Smooth muscle cell of the brain vasculature (primary cell): ENCODE measurements at regions not wholly inside any gene's neighbourhood (a gene's known extent, or its start where the extent isn't known, plus 50 kb on each side); places are given as distances from the start of the nearest gene placed in this dataset.
"Not testable (repeated sequence)": the region's sequence is repeated elsewhere in the genome, so short reads cannot be mapped to it uniquely, and the experiment has no call there.

Experiments
- DNase-seq: peaks from one replicate; pipeline ENCODE4 v3.0.0-alpha.2; 2012; ENCODE audit warnings: low read depth, low spot score

GRCh38 chr14:44785096-44785495 lies 176.7 kb downstream of the KLHL28 start:
- no peak for DNase-seq

DNA sequence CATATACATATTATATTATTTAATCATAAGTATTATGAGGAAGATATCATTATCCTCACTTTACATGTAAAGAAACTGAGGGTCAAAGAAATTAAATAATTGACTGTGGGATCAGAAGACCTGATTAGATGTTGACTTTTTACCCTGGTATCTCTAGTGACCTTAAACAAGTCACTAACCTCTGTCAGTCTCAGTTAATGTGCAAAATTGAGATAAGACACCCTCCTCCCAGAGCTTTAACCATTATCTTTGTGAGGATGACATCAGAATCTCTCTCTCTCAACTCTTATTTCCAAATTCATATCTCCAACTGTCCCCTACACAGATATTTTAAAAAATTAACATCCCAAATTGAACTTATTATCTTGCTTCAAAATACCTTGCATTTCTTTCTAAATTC lies 177.8 kb downstream of the KLHL28 start:
- no peak for DNase-seq

DNA sequence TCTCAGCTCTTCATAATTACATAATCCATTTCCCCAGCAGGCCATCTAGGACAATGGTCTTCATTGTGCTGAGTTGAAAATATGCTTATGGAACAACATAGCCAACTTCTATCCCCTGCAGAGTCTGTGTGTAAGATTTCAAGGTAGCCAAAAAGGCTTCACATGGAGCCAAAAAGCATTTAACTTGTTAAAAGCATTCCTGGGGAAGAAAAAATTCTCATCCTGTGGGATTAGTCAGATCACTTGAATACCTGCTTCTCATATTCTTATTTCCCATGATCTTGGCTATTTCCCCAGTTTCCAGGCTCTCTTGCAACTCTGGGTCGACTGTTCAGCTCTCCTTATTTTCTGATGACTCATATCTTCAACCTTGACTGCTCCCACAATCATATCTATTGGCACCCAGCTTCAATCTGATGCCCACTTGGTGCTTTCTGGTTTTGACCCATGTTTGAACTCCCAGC lies 178.9 kb downstream of the KLHL28 start:
- DNase-seq, result no peak

DNA sequence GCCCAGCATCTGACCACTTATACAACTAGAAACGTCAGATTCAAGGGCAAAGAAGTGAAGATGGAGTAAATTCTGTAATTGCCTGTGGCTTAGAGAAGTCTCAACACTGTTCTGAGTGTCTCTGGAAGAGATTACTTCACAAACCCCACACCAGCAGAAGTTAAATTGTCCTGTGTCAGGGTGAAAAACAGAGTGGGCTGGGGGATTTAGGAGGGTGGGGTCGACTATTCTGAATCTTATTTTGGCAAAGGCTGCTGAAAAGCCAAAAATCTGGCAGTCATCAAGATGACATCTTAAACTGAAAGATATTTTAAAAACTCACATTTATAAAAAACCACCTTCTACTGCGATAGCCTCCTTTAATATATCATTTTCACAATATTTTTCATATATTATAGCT lies 180.8 kb downstream of the KLHL28 start:
- no peak for DNase-seq

DNA sequence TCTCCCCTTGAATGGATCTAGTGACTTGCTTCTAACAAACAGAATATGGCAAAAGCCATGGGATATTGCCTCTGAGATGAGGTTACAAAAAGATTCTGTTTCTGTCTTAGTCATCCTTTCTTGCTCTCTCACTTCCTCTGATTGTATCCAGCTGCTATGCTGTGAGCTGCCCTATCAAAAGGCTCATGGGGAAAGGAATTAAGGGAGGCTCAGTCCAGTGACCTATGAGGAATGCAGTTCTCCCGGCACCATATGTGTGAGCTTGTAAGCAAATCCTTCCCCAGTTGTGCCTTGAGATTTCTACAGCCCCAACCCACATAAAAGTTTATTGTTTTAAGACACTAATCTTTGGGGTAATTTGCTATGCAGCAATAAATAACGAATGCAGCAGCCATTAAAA lies 183.1 kb downstream of the KLHL28 start:
- DNase-seq, result no peak

GRCh38 chr14:44777584-44777983 lies 184.2 kb downstream of the KLHL28 start:
- no peak for DNase-seq

GRCh38 chr14:44775248-44775647 lies 186.5 kb downstream of the KLHL28 start:
- no peak for DNase-seq

- DNase-seq, result no peak
Measured at GRCh38 chr14:44774396-44774795, 187.4 kb downstream of the KLHL28 start.

GRCh38 chr14:44771496-44771895 lies 190.3 kb downstream of the KLHL28 start:
- no peak for DNase-seq

DNA sequence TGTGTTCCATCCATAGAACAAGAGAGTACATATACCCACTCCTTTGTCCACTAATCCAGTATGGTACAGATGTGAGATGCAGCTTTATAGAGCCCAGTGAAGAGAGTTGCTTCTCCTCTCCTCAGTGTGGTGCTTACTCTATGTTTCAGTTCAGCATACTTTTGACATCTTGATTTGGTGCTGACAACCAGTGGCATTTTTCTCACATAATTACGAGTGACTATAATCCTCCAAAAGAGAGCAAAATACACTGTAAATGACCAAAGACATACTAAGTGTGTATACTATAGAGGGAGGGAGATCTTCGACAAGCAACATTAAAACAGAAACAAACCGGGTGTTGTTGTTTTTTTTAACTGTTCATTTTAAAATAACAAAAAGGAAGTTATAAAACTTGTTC lies 191.5 kb downstream of the KLHL28 start:
- no peak for DNase-seq

DNA sequence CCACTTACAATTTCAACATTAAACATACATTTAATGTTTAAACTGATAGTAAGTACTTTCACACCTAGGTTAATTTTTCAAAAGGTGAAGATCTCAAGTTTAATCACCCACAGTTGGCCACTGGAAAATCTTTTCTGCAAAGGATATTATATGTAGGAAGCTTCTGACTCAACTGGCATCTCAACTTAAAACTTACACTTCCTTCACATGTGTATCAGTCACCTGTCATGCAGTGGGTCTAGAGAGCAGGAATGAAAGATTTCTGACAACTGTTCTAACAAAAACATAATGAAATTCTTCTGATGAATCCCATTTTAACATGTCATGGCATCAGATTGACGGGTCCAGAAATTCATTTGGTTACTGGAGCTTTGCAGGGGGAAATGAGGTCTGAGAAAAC lies 192.8 kb downstream of the KLHL28 start:
- DNase-seq, result no peak

DNA sequence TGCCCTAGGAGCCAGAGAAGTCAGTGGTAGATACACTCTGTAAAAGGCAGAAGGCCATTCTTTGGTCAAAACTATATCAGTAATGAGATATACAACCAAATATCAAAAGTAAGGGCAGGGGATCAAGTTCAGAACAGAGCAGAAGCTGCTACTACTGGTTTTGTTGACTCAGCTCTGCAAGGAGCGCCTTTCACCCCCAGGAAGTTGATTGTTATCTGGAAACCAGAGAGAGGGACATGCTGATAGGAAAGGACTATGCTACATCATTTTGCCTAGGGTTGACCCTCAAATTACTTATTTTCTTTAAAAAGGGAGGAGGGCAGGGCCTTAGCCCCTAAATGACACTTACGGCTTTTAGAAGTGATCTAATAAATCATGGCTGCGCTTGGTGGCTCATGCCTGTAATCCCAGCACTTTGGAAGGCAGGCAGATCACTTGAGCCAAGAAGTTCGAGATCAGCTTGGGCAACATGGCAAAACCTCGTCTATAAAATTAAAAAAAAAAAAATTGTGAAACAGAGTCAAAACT lies 194.0 kb downstream of the KLHL28 start:
- DNase-seq, result no peak

DNA sequence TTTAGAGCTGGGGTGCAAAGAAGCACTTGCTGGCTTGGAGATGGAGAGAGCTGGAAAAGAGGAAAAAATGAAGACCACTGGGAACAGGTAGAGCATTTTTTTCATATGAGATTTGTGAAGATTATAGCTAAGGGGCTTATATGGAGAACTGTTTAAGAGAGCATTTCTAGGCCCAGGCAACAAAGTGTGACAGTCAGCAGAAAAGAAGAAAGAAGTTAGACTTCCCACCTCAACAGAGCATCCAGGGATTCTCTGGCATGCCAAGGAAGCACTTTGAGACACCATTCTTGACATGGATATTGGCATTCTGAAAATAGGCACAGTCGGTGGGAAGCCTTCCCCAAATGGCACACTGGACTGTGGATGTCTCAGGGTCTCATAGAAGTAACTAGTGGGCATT lies 195.5 kb downstream of the KLHL28 start:
- DNase-seq, result no peak

GRCh38 chr14:44763356-44763755 lies 198.4 kb downstream of the KLHL28 start:
- no peak for DNase-seq

- DNase-seq, result no peak
Measured at GRCh38 chr14:44759277-44759676, 202.5 kb downstream of the KLHL28 start.

DNA sequence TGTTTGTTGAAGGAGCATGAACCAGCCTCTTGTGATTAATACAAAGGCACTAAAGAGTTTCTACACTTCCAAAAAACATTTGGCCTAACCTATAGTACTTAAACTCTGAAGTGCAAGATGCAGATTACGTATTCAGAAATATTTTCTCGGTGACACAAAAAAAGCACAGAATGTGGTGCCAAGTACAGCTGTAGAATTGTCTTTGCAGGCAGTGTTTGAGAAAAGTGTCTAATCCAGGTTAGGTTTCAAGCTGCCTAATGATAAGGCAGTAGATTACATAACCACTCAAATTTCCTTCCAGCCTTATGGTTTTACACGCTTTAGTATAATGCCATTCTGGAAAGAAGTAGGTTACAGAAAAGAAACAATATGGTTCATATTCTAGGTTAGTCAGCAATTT lies 205.2 kb downstream of the KLHL28 start:
- DNase-seq, result no peak

DNA sequence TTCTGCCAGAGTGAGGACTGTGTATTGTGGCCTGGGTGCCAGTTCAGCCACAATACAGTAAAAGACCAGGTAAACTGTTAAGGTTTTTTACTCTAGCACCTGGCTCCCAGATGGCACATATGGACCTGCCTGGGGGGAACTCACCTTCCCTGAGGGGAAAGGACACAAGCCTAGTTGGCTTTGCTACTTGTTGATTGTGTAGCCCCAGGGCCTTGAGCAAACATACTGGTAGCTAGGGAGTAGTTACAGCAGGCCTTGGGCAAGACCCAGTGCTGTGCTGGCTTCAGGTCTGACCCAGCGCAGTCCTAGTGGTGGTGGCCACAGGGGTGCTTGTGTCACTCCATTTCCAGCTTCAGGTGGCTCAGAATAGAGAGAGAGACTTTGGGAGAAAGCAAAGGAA lies 216.4 kb downstream of the KLHL28 start:
- DNase-seq, result no peak

- DNase-seq, result no peak
Measured at GRCh38 chr14:44742202-44742601, 219.5 kb downstream of the KLHL28 start.

DNA sequence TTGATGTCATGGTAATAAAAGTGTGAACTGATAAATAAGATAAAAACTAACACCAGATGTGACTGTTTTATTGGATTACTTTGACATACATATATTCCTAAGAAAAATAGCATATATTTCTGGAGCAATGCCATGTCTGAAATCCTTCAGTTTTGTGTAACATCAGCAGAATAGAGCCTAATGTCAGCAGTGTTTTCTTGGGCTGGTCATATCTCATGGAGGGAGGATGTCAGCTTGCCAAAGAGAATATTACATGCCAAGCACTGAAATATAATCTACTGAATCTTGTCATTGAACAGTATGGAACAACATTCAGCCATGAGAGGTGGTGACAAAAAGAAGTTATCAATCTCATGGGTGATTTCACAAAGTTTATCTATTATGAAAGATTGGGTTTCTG lies 220.3 kb downstream of the KLHL28 start:
- no peak for DNase-seq

DNA sequence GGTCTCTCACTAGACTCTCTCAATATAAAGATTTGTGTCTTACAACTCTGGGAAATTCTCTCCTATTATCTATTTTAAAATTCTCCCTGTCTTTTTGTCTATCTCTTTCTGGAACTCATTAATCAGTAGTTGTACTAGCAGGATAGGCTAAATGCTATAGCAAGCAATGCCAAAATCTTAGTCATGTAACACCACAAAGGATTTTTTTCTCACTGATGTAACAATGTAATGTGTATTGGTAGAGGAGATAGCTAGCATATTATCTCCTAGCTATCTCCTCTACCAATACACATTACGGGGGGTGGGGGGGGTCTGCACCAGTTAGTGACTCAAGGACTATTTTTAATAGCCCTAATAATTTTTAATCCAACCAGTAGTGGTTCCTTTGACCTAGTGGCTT lies 225.4 kb downstream of the KLHL28 start:
- DNase-seq, result no peak

- DNase-seq, result no peak
Measured at GRCh38 chr14:44732144-44732543, 225.1 kb upstream of the FSCB start.

DNA sequence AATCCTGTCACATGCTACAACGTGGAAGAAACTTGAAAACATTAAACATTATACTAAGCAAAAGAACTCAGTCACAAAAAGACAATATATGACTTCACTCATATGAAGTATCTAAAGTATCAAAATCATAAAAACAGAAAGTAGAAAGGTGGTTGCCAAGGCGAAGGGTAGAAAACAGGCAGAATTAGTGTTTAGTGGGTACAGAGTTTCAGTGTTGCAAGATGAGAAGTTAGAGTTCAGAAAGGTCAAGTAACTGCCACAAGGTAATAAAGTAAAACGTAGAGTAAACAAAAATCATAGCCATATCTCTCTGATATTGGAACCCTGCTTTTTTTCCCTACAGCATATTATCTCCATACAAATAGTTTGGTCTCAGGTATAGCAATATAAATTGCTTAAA lies 223.8 kb upstream of the FSCB start:
- no peak for DNase-seq

DNA sequence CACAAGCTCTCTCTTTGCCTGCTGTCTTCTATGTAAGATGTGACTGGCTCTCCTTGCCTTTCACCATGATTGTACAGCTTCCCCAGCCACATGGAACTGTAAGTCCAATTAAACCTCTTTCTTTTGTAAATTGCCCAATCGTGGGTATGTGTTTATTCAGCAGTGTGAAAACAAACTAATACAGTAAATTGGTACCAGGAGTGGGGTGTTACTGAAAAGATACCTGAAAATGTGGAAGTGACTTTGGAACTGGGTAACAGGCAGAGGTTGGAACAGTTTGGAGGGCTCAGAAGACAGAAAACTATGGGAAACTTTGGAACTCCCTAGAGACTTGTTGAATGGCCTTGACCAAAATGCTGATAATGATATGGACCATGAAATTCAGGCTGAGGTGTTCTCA lies 214.3 kb upstream of the FSCB start:
- DNase-seq, result not testable (repeated sequence)

DNA sequence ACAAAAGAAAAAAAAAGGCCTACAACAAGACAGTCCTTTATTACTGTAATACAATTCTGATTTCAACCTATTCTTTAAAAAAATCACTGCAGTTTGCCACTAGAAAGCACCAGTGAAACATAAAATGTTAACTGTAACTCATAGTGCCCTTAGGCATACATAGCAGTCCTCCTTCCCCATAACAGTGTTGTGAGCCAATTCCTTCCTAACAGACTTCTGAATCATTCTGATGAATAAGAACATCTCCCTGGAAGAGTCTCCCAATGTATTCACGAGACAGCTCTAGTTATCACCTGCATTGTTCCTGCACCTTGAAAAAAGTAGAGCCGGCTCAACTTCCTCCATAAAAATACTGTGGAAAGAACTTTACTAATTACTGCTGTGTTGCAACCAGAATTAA lies 213.6 kb upstream of the FSCB start:
- no peak for DNase-seq
